HG02885 (cell line): ENCODE measurements at regions not wholly inside any gene's neighbourhood (a gene's known extent, or its start where the extent isn't known, plus 50 kb on each side); places are given as distances from the start of the nearest gene placed in this dataset.

ENCODE experiments used
- ATAC-seq: cut with Tn5 transposase; IDR thresholded peaks from one replicate; pipeline ENCODE4 v1.9.1; 2021; ENCODE audit warnings: mild to moderate bottlenecking; ENCODE audit not compliant: unreplicated experiment, poor library complexity

DNA sequence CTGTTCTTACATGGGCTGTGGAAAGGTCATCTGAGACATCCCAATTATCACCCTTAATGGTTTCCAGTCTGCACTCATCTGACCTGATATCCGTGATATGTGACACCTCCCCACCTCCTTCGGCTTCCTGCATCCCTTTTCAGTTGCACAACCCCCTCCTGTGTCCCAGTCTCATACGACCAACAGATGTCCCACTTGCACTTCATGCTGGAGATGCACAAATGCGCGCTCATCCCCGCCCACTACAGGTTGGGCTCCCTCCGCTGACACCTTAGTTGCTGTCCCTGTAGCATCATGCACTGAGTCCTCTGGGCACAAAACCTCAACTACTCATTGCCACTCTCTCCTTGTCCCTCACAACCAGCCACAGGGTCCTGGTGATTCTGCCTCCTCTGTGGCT lies 94.4 kb downstream of the MIS18A start:
- ATAC-seq = no peak

GRCh38 chr21:32184065-32184464 lies 94.8 kb downstream of the MIS18A start:
- no peak for ATAC-seq

- ATAC-seq = no peak
Measured at GRCh38 chr21:32183396-32183795, 95.5 kb downstream of the MIS18A start.

GRCh38 chr21:32182449-32182848 lies 96.4 kb downstream of the MIS18A start:
- ATAC-seq = no peak

- ATAC-seq = no peak
Measured at GRCh38 chr21:32181457-32181856, 97.4 kb downstream of the MIS18A start.

- no peak for ATAC-seq
Measured at GRCh38 chr21:32174819-32175218, 104.0 kb downstream of the MIS18A start.

DNA sequence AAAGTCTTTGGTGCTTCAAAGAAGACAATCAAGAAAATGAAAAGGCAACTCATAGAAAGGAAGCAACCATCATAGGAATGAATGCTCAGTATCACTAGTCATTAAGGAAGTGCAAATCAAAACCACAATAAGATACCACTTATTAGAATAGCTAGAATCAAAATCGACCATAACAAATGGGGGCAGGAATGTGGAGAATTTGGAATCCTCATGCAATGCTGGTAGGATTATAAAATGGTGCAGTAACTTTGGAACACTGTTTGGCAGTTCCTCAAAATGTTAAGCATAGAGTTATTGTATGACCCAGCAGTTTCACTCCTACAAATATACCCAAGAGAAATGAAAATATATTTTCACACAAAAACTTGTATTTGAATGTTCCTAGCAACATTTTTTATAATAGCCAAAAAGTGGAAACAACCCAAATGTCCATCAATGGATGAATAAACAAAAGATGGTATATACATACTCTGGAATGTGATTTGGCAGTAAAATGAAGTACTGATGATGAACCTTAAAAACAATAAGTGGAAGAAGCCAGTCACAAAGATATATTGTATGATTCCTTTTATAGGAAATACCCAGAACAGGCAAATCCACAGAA lies 105.6 kb downstream of the MIS18A start:
- ATAC-seq = no peak

- ATAC-seq = no peak
Measured at GRCh38 chr21:32172106-32172505, 106.7 kb downstream of the MIS18A start.

DNA sequence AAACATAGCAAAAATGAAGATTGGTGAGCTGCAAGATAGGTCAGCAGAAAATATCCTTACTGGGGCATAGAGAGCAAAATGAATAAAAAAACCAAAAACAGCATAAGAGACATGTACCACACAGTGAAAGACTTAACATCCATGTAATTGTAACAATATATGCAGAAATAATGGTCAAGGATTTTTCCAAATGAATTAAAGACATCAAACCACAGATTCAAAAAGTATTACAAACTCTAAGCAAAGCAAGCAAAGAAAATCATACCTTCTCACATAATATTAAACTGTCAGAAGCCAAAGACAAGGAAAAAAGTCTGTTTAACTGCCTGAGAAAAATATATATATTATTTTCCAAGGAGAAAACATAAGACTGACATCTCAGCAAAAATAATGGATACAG lies 111.3 kb downstream of the MIS18A start:
- ATAC-seq = no peak

DNA sequence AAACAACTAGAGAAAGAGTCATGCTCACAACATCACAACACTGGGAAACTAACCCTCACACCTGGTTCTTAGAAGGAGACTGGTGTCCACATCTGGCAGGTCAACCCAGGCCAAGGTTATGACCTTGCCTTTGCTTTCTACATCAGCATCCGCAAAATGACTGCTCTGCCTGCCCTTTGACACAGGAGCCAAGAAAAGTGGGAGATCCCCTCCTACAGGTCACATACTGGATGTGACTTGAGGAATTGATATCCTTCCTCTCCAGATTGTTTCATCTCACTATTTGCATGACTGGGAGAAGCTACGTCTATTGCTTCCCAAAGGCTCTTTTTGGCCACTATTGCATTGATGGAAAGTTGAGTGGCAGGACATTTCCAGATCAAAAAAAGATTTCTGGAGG lies 115.5 kb downstream of the MIS18A start:
- no peak for ATAC-seq

GRCh38 chr21:32162727-32163320 lies 116.0 kb downstream of the MIS18A start:
- no peak for ATAC-seq

DNA sequence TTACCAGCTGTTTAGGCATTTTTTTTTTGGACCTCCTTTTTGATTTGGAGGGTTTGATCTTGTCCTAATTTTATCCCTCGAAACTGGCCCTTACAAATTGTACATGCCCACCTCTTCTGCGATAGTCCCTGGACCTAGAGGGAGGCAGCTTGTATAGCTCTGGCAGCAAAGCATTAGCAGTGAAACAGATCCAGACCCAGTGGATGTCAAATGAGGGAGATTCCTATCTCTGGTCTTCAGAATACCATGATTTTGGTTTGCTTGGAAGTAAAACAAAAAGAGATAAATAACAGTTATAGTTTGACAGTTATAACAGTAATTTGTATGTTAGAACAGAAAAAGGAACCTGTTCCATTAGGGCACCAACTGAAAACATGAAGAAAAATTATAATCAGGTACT lies 123.6 kb downstream of the MIS18A start:
- no peak for ATAC-seq

DNA sequence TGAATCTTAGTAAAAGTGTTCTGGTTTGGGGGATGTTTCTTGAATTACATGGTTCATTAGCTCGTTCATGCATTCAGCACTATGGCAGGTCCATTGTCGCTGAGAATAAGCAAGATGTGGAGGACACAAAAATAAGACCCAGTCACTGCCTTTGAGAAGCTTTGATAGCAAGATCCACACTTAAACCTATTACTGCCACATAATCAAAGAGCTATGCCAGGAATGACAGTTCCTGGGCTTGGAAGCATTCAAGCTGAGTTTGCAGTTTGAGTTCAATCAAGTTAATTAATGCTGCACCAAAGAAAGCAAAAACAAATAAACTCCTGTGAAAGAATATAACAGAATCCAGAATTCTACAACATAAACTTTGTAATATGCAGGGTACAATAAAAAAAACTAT lies 131.8 kb downstream of the MIS18A start:
- ATAC-seq = no peak

- no peak for ATAC-seq
Measured at GRCh38 chr21:32144851-32145250, 134.0 kb downstream of the MIS18A start.

GRCh38 chr21:32143241-32143939 lies 135.5 kb downstream of the MIS18A start:
- no peak for ATAC-seq

DNA sequence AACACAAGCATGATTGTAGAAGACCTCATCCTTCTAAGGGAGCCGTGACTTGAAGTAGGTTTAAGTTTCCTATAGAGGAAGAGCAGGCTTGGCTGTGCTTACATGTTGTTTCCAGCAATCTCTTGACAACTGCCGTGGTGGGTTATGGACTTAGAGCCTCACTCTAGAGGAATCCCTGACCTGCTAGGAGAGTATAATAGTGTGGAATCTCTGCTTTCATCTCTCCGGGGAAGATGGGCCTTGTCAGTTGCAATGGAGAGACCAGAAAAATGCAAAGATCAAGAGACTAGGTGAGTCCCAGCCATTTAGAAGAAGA lies 137.6 kb downstream of the MIS18A start:
- ATAC-seq = no peak

DNA sequence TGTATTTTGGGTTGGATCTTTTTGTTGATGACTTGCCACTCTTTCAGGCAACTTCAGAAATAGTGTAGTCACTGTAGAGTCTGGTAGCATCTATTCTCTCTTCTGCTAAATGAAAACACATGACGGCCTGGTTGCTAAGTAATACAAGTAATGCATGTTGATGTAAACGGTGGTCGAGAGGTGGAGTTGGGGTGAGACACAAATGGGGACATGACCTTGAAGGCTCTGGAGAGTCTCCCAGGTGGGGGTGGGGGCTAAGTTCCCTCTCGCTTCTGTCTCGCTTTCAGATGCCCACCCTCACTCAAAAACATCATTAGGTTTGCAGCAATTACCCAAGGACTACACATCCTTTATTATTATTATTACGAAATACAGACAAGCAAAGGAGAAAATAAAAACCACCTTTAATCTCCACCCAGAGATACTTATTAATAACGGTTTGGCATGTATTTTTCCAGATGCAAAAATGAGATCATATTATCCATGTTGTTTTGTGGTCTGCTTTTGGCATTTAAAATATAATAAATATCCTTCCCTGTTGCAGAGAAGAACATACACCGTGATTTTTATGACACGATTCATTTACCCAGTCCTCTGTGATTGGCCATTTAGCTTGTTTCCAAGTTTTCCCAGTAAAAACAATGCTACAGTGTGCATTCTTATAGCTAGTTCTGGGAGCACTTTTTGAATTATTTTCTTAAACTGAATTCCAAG lies 138.1 kb downstream of the MIS18A start:
- ATAC-seq = no peak

DNA sequence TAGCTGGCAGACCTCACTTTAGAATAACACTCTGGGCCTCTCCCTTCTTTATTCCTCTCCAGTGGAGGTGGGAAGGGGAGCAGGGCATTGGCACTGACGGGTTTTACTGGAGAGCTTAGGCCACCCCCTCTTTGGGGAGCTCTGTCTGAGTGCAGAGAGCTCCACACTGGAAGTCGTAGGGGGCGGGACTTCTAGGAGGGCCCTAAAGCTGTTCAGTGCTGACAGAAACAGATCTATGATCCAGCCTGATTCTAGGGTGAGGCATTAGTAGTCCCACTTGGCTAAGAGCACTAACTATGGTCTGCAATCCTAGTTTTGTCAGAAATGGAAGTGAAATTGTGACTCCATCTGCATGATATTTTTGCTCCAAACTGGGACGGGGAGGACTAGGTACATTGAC lies 138.7 kb downstream of the MIS18A start:
- ATAC-seq = no peak

GRCh38 chr21:32138658-32139057 lies 140.2 kb downstream of the MIS18A start:
- ATAC-seq = no peak

DNA sequence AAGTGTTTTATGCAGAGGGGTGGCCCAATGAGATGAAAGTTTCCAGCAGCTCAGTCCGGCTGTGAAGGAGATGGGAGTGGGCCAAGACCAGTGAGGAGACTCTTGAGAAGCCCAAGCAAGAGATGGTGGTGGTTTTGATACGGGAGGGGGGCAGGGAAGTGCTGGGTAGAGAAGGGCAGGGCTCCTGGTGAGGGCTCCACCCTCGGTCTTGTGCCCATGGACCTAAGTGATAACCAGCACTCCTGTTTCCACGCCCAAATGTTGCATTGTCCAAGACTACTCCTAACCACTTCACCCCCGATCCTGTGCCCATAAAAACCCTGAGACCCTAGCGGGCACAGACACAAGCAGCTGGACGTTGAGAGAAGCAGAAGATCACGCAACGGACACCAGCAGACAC lies 140.9 kb downstream of the MIS18A start:
- no peak for ATAC-seq

- ATAC-seq = no peak
Measured at GRCh38 chr21:32137266-32137665, 141.6 kb downstream of the MIS18A start.
